ES-I3 (cell line): ENCODE measurements at regions not wholly inside any gene's neighbourhood (a gene's known extent, or its start where the extent isn't known, plus 50 kb on each side); places are given as distances from the start of the nearest gene placed in this dataset.

Source experiments
- H3K36me3 ChIP-seq: 2 replicates; pipeline ENCODE4 v1.6.1; 2013; ENCODE audit warnings: mild to moderate bottlenecking, low read length, control low read depth, moderate library complexity; ENCODE audit not compliant: insufficient read depth
- H3K4me1 ChIP-seq: 2 replicates; pipeline ENCODE4 v1.6.1; 2013; ENCODE audit warnings: mild to moderate bottlenecking, control low read depth, low read length; ENCODE audit not compliant: insufficient read depth
- H3K9ac ChIP-seq: 2 replicates; pipeline ENCODE4 v1.6.1; 2013; ENCODE audit warnings: low read depth, mild to moderate bottlenecking, low read length, moderate library complexity
- H3K9me3 ChIP-seq: 2 replicates; pipeline ENCODE4 v1.6.1; 2013; ENCODE audit warnings: mild to moderate bottlenecking, low read length, moderate library complexity; ENCODE audit not compliant: control insufficient read depth, insufficient read depth

DNA sequence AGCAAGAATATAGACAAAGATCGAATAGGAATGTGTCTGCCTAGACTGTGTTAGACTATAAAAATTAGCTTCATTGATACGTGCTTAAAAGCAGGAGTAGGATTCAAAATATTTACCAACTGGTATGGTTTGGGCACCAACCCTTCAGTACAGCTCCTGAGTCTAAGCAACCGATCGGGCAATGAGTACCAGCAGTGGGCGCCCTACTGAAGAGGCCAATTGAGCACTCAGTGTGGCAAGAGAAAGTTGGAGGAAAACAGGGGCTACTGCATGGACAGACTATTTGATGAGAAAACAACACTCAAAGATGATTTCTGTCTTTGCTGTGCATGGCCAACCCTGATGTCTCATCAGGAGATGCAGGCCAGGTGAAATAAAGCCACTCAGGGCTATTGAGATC lies 176.0 kb upstream of the NWD2 start:
- H3K4me1 ChIP-seq, result no peaks in the 10 kb centered on the region
- no peaks in the 10 kb centered on the region for H3K9me3 ChIP-seq
- H3K36me3 ChIP-seq, result no peaks in the 10 kb centered on the region
- H3K9ac ChIP-seq, result no peak overlapping the region

DNA sequence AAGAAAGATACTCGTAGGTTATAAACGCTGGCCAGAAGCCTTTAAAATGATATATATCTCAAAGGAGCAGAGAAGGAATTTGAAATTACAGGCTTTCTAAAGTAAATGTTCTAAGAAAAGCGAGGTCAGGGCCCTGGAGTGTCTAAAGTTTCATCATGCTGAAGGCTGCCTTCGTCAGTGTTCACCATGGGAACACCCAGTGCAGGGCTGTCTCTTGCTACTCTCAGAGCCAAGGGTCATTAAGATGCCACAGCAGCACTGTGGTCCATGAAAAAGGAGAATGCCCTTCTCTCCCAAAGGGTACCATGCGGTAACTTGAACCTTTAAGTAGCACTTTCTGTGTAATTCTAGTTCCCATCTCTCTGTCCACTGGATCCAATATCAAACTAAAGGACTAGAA lies 174.5 kb upstream of the NWD2 start:
- Histone ChIP-seq H3K9me3 (no peaks in the 10 kb centered on the region), H3K36me3 (no peaks in the 10 kb centered on the region), H3K9ac (no peak overlapping the region), H3K4me1 (no peaks in the 10 kb centered on the region)

DNA sequence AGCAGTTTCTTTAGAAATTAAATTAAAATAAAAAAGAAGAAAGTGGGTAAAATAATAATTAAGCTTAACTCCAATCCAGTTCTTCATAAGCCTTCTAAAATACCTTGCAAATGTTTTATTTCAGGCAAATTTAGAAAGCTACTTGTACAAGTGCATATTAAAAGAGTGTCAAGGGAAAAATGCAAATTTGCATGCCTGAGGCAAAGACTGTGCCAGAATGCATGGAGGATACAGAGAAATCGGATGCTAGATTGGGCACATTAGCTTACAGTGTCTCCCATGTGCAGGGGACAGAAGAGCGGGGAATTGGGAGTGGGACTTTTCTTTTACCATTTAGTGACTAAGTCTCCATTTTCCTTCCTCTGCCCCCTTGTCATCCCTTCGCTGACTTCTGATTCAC lies 173.0 kb upstream of the NWD2 start:
- Histone ChIP-seq H3K9me3 (no peaks in the 10 kb centered on the region), H3K36me3 (no peaks in the 10 kb centered on the region), H3K4me1 (no peaks in the 10 kb centered on the region)

DNA sequence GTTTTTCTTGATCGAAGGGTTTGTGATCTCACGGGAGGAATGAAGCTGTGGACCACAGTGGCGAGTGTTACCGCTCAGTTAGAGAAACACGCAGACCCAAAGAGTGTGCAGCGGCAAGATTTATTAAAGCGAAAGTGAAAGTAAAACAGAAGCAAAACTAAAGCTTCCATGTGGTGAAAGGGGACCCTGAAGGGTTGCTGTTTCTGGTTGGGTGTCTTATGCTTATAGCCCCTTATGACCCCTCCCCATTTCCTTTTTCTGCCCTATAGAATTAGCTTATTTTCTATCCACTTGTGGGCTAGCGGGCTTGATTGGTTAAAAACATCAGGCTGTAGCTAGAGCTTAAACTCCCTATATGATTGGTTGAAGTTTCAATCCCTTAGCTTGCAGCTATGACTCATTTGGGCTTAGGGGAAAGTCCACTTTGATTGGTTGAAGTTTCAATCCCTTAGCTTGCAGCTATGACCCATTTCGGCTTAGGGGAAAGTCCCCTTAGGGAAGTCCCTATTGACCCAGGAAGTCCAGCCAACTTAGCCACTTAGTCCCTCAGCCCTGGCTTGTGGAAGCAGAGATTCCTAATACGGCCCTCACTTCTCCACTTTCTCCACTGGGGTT lies 171.2 kb upstream of the NWD2 start:
- Histone ChIP-seq H3K36me3 (no peaks in the 10 kb centered on the region), H3K4me1 (no peaks in the 10 kb centered on the region), H3K9ac (no peak overlapping the region), H3K9me3 (no peaks in the 10 kb centered on the region)

More for the DNA sequence above, 173.0 kb upstream of the NWD2 start:
- H3K9ac ChIP-seq, result no peak overlapping the region

DNA sequence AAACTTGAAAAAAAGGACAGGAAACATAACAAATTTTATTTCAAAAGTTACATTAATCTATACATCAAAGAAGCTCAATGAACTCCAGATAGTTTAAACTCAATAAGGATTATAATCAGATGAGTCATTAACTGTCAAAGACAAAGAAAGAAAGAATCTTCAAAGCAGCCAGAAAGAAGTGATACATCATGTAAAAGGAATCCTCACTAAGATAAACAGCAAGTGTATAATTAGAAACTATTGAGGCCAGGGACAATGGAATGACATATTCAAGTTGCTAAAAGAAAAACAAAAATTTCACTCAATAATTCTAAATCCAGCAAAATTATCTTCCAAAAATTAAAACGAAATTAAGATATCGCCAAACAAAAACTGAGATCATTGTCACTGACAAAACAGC lies 161.6 kb upstream of the NWD2 start:
- Histone ChIP-seq H3K9ac (no peak overlapping the region), H3K36me3 (no peaks in the 10 kb centered on the region), H3K9me3 (no peaks in the 10 kb centered on the region), H3K4me1 (no peaks in the 10 kb centered on the region)

DNA sequence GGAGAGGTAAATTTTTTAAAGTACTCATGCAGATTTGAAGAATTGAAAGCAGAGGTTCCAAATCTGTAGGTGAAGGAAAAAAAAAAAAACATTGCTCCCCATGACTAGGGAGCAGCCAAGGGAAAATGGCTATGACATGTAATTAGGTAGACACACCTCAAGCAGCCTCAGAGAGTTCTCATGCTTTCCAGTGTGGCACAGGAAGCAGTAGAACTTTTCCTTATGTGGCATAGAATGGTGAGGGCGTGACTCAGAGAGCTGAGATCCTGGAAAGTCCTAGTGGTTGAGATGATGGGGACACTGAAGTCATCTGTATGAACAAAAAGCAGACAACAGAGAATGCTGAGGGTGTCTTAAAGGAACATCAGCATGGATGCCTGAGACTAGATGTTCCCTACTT lies 148.6 kb upstream of the NWD2 start:
- Histone ChIP-seq H3K9me3 (no peaks in the 10 kb centered on the region), H3K4me1 (no peaks in the 10 kb centered on the region), H3K9ac (no peak overlapping the region), H3K36me3 (no peaks in the 10 kb centered on the region; the same call in 1 of the 2 replicates)

DNA sequence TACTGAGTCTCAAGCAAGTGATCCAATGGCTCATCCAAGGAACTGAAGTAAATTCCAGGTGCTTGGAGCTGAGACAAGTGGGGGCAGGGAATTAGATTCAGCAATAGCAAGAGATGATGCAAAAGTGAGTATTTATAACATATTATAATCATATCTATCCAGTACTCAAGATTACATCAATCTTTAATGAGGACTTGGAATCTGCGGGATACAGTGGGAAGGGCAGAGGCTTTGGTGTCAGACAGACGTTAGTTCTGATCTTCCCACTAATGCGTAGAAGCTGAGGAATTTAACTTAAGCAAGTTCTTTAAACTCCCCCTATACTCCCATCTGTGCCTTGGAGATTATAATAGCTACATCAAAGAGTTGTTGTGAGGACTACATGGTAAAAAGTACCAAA lies 143.4 kb upstream of the NWD2 start:
- H3K9me3 ChIP-seq, result no peaks in the 10 kb centered on the region
- no peaks in the 10 kb centered on the region for H3K4me1 ChIP-seq
- H3K9ac ChIP-seq, result no peak overlapping the region
- no peaks in the 10 kb centered on the region; the same call in 1 of the 2 replicates for H3K36me3 ChIP-seq

DNA sequence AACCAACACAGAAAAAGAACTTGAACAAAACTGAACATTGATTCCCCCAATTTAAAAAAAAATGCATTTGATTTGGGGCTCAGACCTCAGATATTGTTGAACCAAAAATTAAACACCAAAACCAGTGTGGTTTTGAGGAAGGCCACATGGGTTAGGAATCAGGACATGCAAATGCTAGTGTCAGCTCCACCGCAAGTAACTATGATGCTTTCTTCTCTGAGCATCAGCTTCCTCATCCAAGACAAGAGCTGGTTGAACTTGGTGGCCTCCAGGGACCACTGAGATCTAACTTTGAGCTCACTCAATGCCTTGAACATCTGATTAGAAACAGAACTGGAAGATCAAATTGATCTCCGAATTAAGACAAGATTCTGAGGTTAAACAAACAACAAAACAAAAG lies 142.9 kb upstream of the NWD2 start:
- Histone ChIP-seq H3K4me1 (no peaks in the 10 kb centered on the region), H3K9me3 (no peaks in the 10 kb centered on the region), H3K36me3 (no peaks in the 10 kb centered on the region; the same call in 1 of the 2 replicates), H3K9ac (no peak overlapping the region)

DNA sequence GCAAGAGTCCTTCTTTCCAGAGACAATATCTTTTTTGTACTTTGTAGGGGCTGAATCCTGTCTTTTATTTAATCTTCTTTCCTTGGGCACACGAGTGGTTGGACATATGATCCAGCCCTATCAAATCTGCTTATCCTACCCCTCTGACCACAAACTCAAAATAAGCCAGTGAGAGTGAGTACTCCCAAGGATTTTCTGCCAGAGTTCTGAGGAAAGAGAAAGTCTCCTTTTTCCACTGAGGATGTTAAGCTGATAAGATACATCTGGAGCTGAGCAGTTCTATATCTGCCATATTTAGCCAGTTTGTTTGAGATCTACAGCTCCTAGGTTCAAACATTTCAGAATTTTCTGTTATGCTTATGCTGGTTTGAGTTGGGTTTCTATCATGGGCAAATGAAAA lies 134.8 kb upstream of the NWD2 start:
- no peak overlapping the region for H3K9ac ChIP-seq
- H3K9me3 ChIP-seq, result no peaks in the 10 kb centered on the region
- H3K36me3 ChIP-seq, result no peaks in the 10 kb centered on the region
- H3K4me1 ChIP-seq, result no peaks in the 10 kb centered on the region

DNA sequence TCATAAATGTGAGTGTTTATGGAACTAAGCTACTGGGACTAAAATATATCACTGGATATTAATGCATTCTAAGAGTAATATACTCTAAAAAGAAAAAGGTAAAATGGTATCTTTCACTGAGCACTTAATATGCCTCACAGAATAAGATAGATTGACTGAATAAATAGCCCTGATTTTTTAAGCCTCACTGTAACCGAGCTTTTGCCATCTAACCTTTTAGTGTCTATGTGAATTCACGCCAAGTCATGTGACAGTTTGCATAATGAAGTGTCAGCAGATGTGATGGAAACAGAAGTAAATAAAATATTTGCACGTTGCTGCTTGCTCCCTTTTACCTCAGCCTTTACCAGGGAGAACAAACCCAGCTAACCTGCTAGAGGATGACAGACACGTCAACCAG lies 119.7 kb upstream of the NWD2 start:
- no peaks in the 10 kb centered on the region for H3K4me1 ChIP-seq
- no peak overlapping the region for H3K9ac ChIP-seq
- H3K9me3 ChIP-seq, result no peaks in the 10 kb centered on the region
- H3K36me3 ChIP-seq, result no peaks in the 10 kb centered on the region

DNA sequence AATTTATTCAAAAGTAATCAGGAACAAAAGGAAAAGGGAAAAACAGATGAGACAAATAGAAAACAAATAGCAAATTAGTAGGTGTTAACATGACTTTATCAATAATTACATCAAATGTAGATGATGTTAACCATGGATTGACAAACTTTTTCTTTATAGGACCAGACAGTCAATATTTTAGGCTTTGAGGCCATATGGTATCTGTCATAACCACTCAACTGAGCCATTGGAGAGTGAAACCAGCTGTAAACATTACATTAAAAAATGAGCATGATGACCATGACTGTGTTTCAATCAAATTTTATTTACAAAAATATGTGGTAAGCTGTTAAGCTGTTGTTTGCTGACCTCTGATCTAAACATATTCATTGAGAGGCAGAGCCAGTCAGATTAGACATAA lies 118.5 kb upstream of the NWD2 start:
- Histone ChIP-seq H3K4me1 (no peaks in the 10 kb centered on the region), H3K36me3 (no peaks in the 10 kb centered on the region), H3K9me3 (no peaks in the 10 kb centered on the region), H3K9ac (no peak overlapping the region)

DNA sequence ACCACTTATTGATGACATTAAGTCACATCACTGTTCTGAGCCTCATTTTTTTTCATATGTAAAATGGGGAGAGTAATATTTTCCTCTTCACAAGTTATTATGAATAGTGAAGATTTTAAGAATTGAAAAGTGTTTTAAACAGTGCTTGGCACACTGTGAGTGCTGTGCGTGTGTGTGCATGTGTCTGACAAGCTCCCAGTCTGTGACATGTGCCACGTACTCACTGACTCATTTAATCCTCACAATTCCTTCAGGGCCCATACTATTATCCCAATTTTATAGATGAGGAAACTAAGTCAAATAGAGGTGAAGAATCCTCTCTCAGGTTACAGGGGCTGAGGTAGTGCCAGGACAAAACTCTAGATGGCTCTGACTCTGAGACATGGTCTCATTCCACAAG lies 114.1 kb upstream of the NWD2 start:
- H3K9ac ChIP-seq, result no peak overlapping the region
- H3K36me3 ChIP-seq, result no peaks in the 10 kb centered on the region
- no peaks in the 10 kb centered on the region for H3K9me3 ChIP-seq
- H3K4me1 ChIP-seq, result no peaks in the 10 kb centered on the region

DNA sequence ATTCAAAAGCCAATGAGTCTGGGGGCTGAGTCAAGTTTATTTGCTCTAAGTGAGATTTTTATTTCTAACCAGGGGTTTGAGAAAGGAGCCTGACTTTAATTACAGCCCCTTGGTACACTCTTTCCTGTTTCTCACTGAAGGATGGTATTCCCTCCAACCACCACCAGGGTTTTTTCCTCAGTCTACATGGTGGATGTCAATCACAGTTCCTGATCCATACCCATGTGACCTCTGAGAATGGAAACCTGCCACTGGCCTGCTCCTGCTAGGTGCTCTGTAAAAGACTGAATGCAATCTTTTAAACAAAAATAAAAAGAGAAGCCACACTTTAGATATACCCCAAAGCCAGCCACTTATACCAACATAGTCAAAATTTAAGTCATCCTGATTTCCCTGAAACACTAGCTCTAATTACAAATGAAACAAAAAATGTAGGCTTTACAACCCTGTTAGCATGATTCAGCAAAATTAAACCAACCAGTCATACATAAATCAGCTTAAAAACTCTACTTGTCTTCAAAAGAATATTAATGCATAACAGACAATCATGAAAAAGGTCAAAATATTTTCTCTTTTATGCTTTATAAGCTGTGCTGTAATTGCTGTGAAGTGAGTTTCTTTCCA lies 112.1 kb upstream of the NWD2 start:
- Histone ChIP-seq H3K36me3 (no peaks in the 10 kb centered on the region), H3K9me3 (no peaks in the 10 kb centered on the region), H3K4me1 (no peaks in the 10 kb centered on the region), H3K9ac (no peak overlapping the region)

DNA sequence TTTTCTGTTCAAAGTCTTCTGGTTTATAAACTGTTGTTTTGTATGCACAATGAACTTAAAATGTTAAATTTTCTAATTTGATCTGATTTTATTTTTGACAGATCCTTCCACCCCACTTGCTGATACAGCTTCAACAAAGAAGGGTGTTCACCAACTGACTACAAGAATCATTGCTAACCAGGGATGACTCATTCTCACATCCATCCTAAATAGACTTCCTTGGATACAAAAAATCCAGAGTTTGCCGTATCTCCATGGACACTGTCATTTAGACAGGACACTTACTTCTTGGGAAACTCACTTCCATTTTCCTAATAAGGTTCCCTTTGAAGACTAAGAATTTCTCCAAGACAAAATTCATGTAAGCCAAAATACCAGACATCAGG lies 111.6 kb upstream of the NWD2 start:
- no peaks in the 10 kb centered on the region for H3K4me1 ChIP-seq
- H3K9me3 ChIP-seq, result no peaks in the 10 kb centered on the region
- H3K36me3 ChIP-seq, result no peaks in the 10 kb centered on the region
- H3K9ac ChIP-seq, result no peak overlapping the region

DNA sequence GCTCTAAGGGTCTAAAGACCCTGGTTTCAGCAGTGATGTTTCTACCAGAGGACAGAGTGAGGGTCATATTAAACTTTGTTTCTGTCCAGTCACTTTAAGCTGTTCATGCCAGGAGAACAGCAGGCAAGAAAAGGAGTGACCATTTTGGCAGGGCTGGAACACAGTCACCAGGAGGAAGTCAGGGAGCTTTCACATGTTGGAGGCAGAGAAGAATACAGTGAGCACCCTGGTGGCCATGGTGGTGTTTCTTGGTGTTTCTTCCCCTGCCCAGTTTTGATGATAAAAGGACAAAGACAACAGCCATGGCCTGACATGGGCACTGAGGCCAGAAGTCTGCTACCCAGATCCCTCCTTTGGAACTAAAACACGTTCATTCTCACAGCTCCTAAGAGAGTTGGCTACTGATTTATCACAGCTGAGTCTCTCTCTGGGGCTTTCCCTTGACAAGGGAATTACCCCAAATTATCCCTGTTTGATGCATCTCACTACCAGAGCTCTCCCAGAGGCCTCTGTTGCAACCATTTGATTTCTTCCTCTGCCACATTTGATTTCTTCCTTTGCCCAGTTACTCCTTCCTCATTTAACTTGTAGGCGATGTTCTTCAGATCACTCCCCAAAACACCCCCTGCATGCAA lies 106.4 kb upstream of the NWD2 start:
- H3K4me1 ChIP-seq, result no peaks in the 10 kb centered on the region
- no peaks in the 10 kb centered on the region for H3K36me3 ChIP-seq
- no peaks in the 10 kb centered on the region for H3K9me3 ChIP-seq
- H3K9ac ChIP-seq, result no peak overlapping the region
